HCT116 (cell line): ENCODE measurements at regions not wholly inside any gene's neighbourhood (a gene's known extent, or its start where the extent isn't known, plus 50 kb on each side); places are given as distances from the start of the nearest gene placed in this dataset.

Experiments used
- ATAC-seq: fragments of 200-7000 bp; cut with Tn5 transposase; 2 replicates; pipeline ENCODE4 v1.9.1; 2020; ENCODE audit warnings: mild to moderate bottlenecking, moderate library complexity
- BruUV-seq: library from RNA; stranded (reverse); fragments of 400-500 nt; replicated peaks from 2 replicates; lab custom pipeline; 2021; lab: Mats Ljungman, UMichigan
- CTCF ChIA-PET: fragments of 300-600 bp; sonication (Branson Sonifier 250); formaldehyde crosslinking; loops from one replicate; lab custom pipeline; 2021; ENCODE audit warnings: antibody characterized with exemption; lab: Charles Lee
- POLR2A ChIA-PET: fragments of 300-600, 350-600 bp; sonication (Branson Sonifier 250); formaldehyde crosslinking; loops from one replicate; lab custom pipeline; 2021; ENCODE audit warnings: antibody characterized with exemption; lab: Charles Lee
- RAD21 ChIA-PET, 2 experiments: fragments of 300-600 bp; sonication (Branson Sonifier 250); formaldehyde crosslinking; loops; one replicate each; lab custom pipeline; 2023; ENCODE audit warnings: low total read pairs in 2 of 2; ENCODE audit not compliant: uncharacterized antibody in 2 of 2, unreplicated experiment in 2 of 2, low non-redundant PET in 1 of 2; lab: Charles Lee
- DNase-seq: peaks from one replicate; pipeline ENCODE4 v3.0.0-alpha.2; 2010; ENCODE audit warnings: low read depth, low spot score
- H2AFZ ChIP-seq: fragments of 200-600 bp; shearing (Covaris generic), sonication (generic); 2 replicates; pipeline ENCODE4 v1.6.1; 2017; ENCODE audit warnings: low read depth, mixed run types, mixed read lengths, antibody characterized with exemption, low read length; ENCODE audit not compliant: poor library complexity, severe bottlenecking
- H3K27ac ChIP-seq: 2 replicates; pipeline ENCODE4 v1.5.1; 2012; ENCODE audit warnings: low read depth, low read length
- H3K27me3 ChIP-seq: fragments of 200-600 bp; sonication (generic); 2 replicates; pipeline ENCODE4 v1.6.1; 2016; ENCODE audit warnings: mixed run types, low read length, mixed read lengths; ENCODE audit not compliant: insufficient read depth
- H3K36me3 ChIP-seq, 2 experiments: fragments of 200-500 bp in 1 of 2; fragments of 200-600 bp in 1 of 2; sonication (Bioruptor generic) in 1 of 2; sonication (generic) in 1 of 2; 2 replicates each; pipeline versions ENCODE4 v1.5.1 to v1.6.1; 2014 to 2016; ENCODE audit warnings: low read length in 2 of 2, inconsistent platforms in 1 of 2, mixed read lengths in 1 of 2, mixed run types in 1 of 2; ENCODE audit not compliant: insufficient read depth in 2 of 2, control insufficient read depth in 1 of 2
- H3K4me1 ChIP-seq, 2 experiments: fragments of 200-600 bp in 1 of 2; sonication (generic) in 1 of 2; 2 replicates each; pipeline versions ENCODE4 v1.5.1 to v1.6.1; 2012 to 2017; ENCODE audit warnings: low read length in 2 of 2, inconsistent platforms in 1 of 2, mild to moderate bottlenecking in 1 of 2, mixed read lengths in 1 of 2, mixed run types in 1 of 2, moderate library complexity in 1 of 2; ENCODE audit not compliant: insufficient read depth in 2 of 2, control insufficient read depth in 1 of 2
- H3K4me2 ChIP-seq: fragments of 200-600 bp; sonication (generic); 2 replicates; pipeline ENCODE4 v1.6.1; 2017; ENCODE audit warnings: mixed run types, low read length, mixed read lengths
- H3K4me3 ChIP-seq, 2 experiments: fragments of 200-600 bp in 1 of 2; sonication (generic) in 1 of 2; replicated peaks in 1 of 2; 2 replicates each; pipeline ENCODE4 v1.5.1; 2011 to 2016; ENCODE audit warnings: low read length in 2 of 2, control low read depth in 1 of 2, low read depth in 1 of 2, mild to moderate bottlenecking in 1 of 2, mixed read lengths in 1 of 2, mixed run types in 1 of 2
- H3K79me2 ChIP-seq: fragments of 200-600 bp; sonication (generic); 2 replicates; pipeline ENCODE4 v1.6.1; 2017; ENCODE audit warnings: mild to moderate bottlenecking, mixed run types, low read length, moderate library complexity, mixed read lengths; ENCODE audit not compliant: insufficient read depth
- H3K9ac ChIP-seq: fragments of 200-600 bp; sonication (generic); 2 replicates; pipeline ENCODE4 v1.6.1; 2016; ENCODE audit warnings: low read length, mixed read lengths
- H3K9me2 ChIP-seq: fragments of 200-600 bp; sonication (generic), shearing (Covaris generic); 2 replicates; pipeline ENCODE4 v1.6.1; 2017; ENCODE audit warnings: mixed run types, mild to moderate bottlenecking, moderate library complexity; ENCODE audit not compliant: insufficient read depth
- H3K9me3 ChIP-seq, 2 experiments: fragments of 200-500 bp in 1 of 2; fragments of 200-600 bp in 1 of 2; sonication (Bioruptor generic) in 1 of 2; sonication (generic) in 1 of 2; 2 replicates each; pipeline ENCODE4 v1.6.1; 2014 to 2017; ENCODE audit warnings: low read length in 2 of 2, mixed read lengths in 2 of 2, inconsistent platforms in 1 of 2, low read depth in 1 of 2, mild to moderate bottlenecking in 1 of 2, mixed run types in 1 of 2, moderate library complexity in 1 of 2; ENCODE audit not compliant: control insufficient read depth in 1 of 2, insufficient read depth in 1 of 2
- H4K20me1 ChIP-seq: fragments of 200-600 bp; sonication (generic), shearing (Covaris generic); 2 replicates; pipeline ENCODE4 v1.6.1; 2017; ENCODE audit warnings: mixed run types, mild to moderate bottlenecking, moderate library complexity; ENCODE audit not compliant: insufficient read depth
- ATF3 ChIP-seq: IDR thresholded peaks from 2 replicates; pipeline ENCODE4 v1.6.1; 2012
- CEBPB ChIP-seq: IDR thresholded peaks from 2 replicates; pipeline ENCODE4 v1.6.1; 2012; ENCODE audit warnings: low read depth
- EGR1 ChIP-seq: IDR thresholded peaks from 2 replicates; pipeline ENCODE4 v1.6.1; 2012; ENCODE audit warnings: low read depth
- ELF1 ChIP-seq: IDR thresholded peaks from 2 replicates; pipeline ENCODE4 v1.6.1; 2012; ENCODE audit warnings: low read depth, borderline replicate concordance
- EZH2 ChIP-seq: fragments of 200-600 bp; sonication (generic); IDR thresholded peaks from 2 replicates; pipeline ENCODE4 v1.6.1; 2017; ENCODE audit warnings: antibody characterized with exemption, mixed run types
- JUND ChIP-seq: IDR thresholded peaks from 2 replicates; pipeline ENCODE4 v1.6.1; 2012
- POLR2A ChIP-seq: IDR thresholded peaks from 2 replicates; pipeline ENCODE4 v1.7.0; 2011; ENCODE audit warnings: borderline replicate concordance; ENCODE audit not compliant: insufficient read depth, insufficient read length; ENCODE audit errors: extremely low read depth
- POLR2AphosphoS5 ChIP-seq: IDR thresholded peaks from 2 replicates; pipeline ENCODE4 v1.6.1; 2011; ENCODE audit warnings: mild to moderate bottlenecking, low read depth, low read length, moderate library complexity
- RAD21 ChIP-seq: IDR thresholded peaks from 2 replicates; pipeline ENCODE4 v1.6.1; 2012; ENCODE audit warnings: low read depth, mild to moderate bottlenecking
- TCF7L2 ChIP-seq: IDR thresholded peaks from 2 replicates; pipeline ENCODE4 v1.7.0; 2011; ENCODE audit warnings: borderline replicate concordance, inconsistent platforms; ENCODE audit not compliant: insufficient read depth, insufficient read length; ENCODE audit errors: extremely low read depth
- YY1 ChIP-seq: IDR thresholded peaks from 2 replicates; pipeline ENCODE4 v1.6.1; 2011; ENCODE audit warnings: low read length, low read depth, moderate library complexity, mild to moderate bottlenecking; ENCODE audit not compliant: insufficient replicate concordance; ENCODE audit errors: extremely low read depth
- ZBTB33 ChIP-seq: IDR thresholded peaks from 2 replicates; pipeline ENCODE4 v1.6.1; 2011; ENCODE audit warnings: mild to moderate bottlenecking, low read length, moderate library complexity; ENCODE audit not compliant: insufficient replicate concordance; ENCODE audit errors: extremely low read depth
- ZFX ChIP-seq: fragments of 450-650 bp; IDR thresholded peaks from 2 replicates; pipeline ENCODE4 v1.6.1; 2017
- ZNF274 ChIP-seq: fragments of 200-500 bp; sonication (Bioruptor generic); IDR thresholded peaks from 2 replicates; pipeline ENCODE4 v1.6.1; 2014; ENCODE audit warnings: mild to moderate bottlenecking, low read depth, low read length, inconsistent platforms
- intact Hi-C: fragments of 100-400 bp; cut with micrococcal nuclease; formaldehyde crosslinking; loops from 2 replicates; pipeline ENCODE4 v1.10.0; 2022

GRCh38 chr4:79178760-79179159, 147.1 kb downstream of the NAA11 start (continued):
- TF ChIP-seq JUND (no peak), CEBPB (no peak), YY1 (no peak), ZNF274 (no peak), RAD21 (no peak), EGR1 (no peak), TCF7L2 (no peak), ZFX (no peak), ATF3 (no peak)
- TF ChIP-seq, all 23 proteins: peak for 0

- peaks cover 22% of the 10 kb centered on the region; the same call in 1 of the 2 replicates for H3K27me3 ChIP-seq
- intact Hi-C loops, result no loop called here
- no peaks in the 10 kb centered on the region for H3K4me1 ChIP-seq
- no peak overlapping the region for H3K9ac ChIP-seq
- ChIA-PET RAD21 (no interaction called here), POLR2A (no interaction called here), CTCF (no interaction called here)
- no peaks in the 10 kb centered on the region for H3K9me3 ChIP-seq
- BruUV-seq, result no TSS peak
- H3K4me3 ChIP-seq, result no peak overlapping the region
- no peak for TF ChIP-seq ELF1
- no peak for TF ChIP-seq CEBPB
- TF ChIP-seq JUND, result no peak
- TF ChIP-seq ZBTB33, result no peak
- TF ChIP-seq POLR2AphosphoS5, result no peak
- TF ChIP-seq ZNF274, result no peak
- TF ChIP-seq POLR2A, result no peak
- TF ChIP-seq EZH2, result no peak
- no peaks in the 10 kb centered on the region for H4K20me1 ChIP-seq
- H3K36me3 ChIP-seq, result no peaks in the 10 kb centered on the region
- H2AFZ ChIP-seq, result no peak overlapping the region
- DNase-seq (no peak), ATAC-seq (no peak)
- no peaks in the 10 kb centered on the region for H3K9me2 ChIP-seq
- H3K79me2 ChIP-seq, result no peaks in the 10 kb centered on the region
- H3K27ac ChIP-seq, result no peak overlapping the region
- H3K4me2 ChIP-seq, result no peak overlapping the region
These were observed 148.5 kb downstream of the NAA11 start for GRCh38 chr4:79177388-79177787.
